Peyer's patch (tissue), 4 donors: ENCODE measurements at regions not wholly inside any gene's neighbourhood (a gene's known extent, or its start where the extent isn't known, plus 50 kb on each side); places are given as distances from the start of the nearest gene placed in this dataset.
A peak's percentile ranks its signal among the peaks of the same experiment; 100 is the strongest.

Experiments used
- DNase-seq, 3 donors: peaks; one replicate each; pipeline ENCODE4 v3.0.0-alpha.2; 2017 to 2019
- H3K27ac ChIP-seq, 4 donors: fragments of 200-600 bp; sonication (generic); one replicate each; pipeline ENCODE4 v1.5.1; 2016 to 2019
- H3K27me3 ChIP-seq, 2 donors: fragments of 200-600 bp; sonication (generic); one replicate each; pipeline ENCODE4 v1.5.1; 2019
- H3K36me3 ChIP-seq, 3 donors: fragments of 200-600 bp; sonication (generic); one replicate each; pipeline ENCODE4 v1.5.1; 2016 to 2019
- H3K4me1 ChIP-seq, 4 donors: fragments of 200-600 bp; sonication (generic); one replicate each; pipeline ENCODE4 v1.5.1; 2016 to 2019
- H3K4me3 ChIP-seq, 4 donors: fragments of 200-600 bp; sonication (generic); 1 replicate in 3 of 4; 2 replicates in 1 of 4; pipeline ENCODE4 v1.5.1; 2016 to 2019; ENCODE audit warnings: mild to moderate bottlenecking in 1 of 4
- H3K9me3 ChIP-seq, 4 donors: fragments of 200-600 bp; sonication (generic); one replicate each; pipeline ENCODE4 v1.5.1; 2016 to 2019; ENCODE audit warnings: mild to moderate bottlenecking in 1 of 4
- POLR2A ChIP-seq, 2 donors: fragments of 450-650 bp; IDR thresholded peaks; one replicate each; pipeline ENCODE4 v1.5.1; 2017; ENCODE audit warnings: antibody characterized with exemption in 2 of 2, mild to moderate bottlenecking in 2 of 2, moderate library complexity in 2 of 2
- TF ChIP-seq, protein P1 (sequence below), 6 experiments: fragments of 450-650 bp in 4 of 6; fragments of 200-600 bp in 2 of 6; sonication (generic) in 1 of 6; IDR thresholded peaks; one replicate each; pipeline ENCODE4 v1.5.1; 2017 to 2019; ENCODE audit warnings: antibody characterized with exemption in 6 of 6, mild to moderate bottlenecking in 3 of 6, moderate library complexity in 1 of 6

DNA sequence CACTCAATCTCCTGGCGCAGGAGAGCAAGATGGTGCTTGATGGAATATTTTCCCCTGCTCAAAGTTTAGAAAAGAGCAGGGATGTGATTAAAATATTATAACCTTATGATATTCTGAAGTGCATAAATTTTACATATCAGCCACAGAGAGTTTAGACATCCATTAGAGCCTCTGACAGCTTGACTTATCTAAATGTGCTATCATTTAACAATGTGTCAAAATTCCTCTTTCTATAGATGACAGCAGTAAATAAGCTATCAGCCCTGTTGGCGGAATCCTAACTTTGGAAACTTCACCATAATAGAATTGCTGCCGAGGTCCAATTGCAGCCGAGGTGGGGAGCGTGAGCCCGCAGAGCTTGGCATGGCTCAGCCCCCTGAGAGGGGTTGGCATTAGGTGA, 117.7 kb upstream of the MYL2 start:
- no peak for TF ChIP-seq POLR2A (IDR thresholded peaks at IDR 0.05)
- TF ChIP-seq, protein P1, sequence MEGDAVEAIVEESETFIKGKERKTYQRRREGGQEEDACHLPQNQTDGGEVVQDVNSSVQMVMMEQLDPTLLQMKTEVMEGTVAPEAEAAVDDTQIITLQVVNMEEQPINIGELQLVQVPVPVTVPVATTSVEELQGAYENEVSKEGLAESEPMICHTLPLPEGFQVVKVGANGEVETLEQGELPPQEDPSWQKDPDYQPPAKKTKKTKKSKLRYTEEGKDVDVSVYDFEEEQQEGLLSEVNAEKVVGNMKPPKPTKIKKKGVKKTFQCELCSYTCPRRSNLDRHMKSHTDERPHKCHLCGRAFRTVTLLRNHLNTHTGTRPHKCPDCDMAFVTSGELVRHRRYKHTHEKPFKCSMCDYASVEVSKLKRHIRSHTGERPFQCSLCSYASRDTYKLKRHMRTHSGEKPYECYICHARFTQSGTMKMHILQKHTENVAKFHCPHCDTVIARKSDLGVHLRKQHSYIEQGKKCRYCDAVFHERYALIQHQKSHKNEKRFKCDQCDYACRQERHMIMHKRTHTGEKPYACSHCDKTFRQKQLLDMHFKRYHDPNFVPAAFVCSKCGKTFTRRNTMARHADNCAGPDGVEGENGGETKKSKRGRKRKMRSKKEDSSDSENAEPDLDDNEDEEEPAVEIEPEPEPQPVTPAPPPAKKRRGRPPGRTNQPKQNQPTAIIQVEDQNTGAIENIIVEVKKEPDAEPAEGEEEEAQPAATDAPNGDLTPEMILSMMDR (IDR thresholded peaks at IDR 0.05), result no peak
- Histone ChIP-seq H3K36me3 (no peaks in the 10 kb centered on the region), H3K4me1 (peaks cover 0 to 14% (median 3%) of the 10 kb centered on the region in 4 donors), H3K9me3 (no peaks in the 10 kb centered on the region), H3K4me3 (no peak overlapping the region), H3K27ac (no peak overlapping the region), H3K27me3 (peaks cover under 1 to 15% of the 10 kb centered on the region in 2 donors)
- no peak for DNase-seq

DNA sequence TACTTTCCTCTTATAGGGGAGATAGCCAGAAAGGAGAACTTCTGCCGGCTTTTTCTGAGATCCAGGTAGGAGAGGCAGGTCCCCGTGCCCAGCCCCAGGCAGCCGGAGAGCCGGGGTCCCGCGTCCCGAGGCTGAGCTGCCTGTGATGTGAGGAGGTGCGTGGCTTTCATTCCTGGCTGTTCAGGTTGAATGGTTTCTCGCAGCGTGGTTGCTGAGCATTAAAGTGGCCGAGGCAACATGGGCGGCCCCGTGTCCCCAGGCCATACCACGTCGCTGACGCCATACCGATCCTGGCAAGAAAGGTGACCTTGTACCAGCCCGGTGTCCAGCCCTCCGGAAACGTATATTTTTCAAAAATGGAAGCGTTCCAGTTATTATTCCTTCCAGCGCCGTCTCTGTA, 116.7 kb upstream of the MYL2 start:
- Histone ChIP-seq H3K4me3 (no peak overlapping the region), H3K9me3 (no peaks in the 10 kb centered on the region), H3K27me3 (peaks cover 4 to 25% of the 10 kb centered on the region in 2 donors), H3K4me1 (peaks cover 0 to 14% (median 3%) of the 10 kb centered on the region in 4 donors), H3K36me3 (no peaks in the 10 kb centered on the region), H3K27ac (no peak overlapping the region)
- TF ChIP-seq, protein P1 (IDR thresholded peaks at IDR 0.05), result no peak
- no peak for TF ChIP-seq POLR2A (IDR thresholded peaks at IDR 0.05)
- DNase-seq, result no peak

DNA sequence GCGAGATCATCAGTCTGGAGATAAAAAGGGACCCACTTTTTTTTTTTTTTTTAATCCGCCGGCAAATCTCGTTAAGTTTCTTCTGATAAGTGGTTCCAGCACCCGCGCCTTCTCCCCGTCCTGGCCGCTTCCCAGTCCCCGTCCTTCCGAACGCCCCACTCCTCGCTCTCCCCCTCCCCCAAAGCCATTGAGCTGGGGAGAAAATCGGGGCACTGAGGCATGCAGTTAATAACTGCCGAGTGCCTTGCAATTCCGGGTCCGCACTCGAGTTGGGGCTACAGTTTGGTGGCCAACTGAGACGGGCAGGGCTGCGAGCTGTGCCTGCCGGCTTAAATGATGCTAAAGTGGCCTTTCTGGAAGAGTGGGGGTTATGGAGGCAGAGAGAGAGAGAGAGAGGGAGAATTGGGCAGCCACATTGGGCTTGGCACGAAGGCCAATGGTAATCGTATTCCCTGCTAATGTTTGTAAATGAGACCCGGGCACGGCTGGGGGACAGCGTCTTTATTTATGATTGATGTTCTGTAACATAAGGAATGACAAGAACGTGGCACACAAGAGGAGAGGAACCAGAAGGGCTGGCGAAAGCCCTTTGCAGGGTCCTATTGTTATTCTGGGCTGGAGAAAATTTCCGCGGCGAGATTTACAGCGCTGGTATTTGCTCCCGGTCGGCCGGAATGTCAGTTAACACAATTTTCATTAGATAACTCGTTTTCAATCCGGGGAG, 115.4 kb upstream of the MYL2 start:
- no peaks in the 10 kb centered on the region for H3K36me3 ChIP-seq
- no peaks in the 10 kb centered on the region for H3K9me3 ChIP-seq
- no peak for DNase-seq
- TF ChIP-seq, protein P1 (IDR thresholded peaks at IDR 0.05), result no peak
- TF ChIP-seq POLR2A (IDR thresholded peaks at IDR 0.05), result no peak
- no peak overlapping the region for H3K4me3 ChIP-seq
- peaks cover 4 to 28% of the 10 kb centered on the region in 2 donors for H3K27me3 ChIP-seq
- H3K4me1 ChIP-seq, result peaks cover 0 to 14% (median 3%) of the 10 kb centered on the region in 4 donors
- H3K27ac ChIP-seq, result no peak overlapping the region

DNA sequence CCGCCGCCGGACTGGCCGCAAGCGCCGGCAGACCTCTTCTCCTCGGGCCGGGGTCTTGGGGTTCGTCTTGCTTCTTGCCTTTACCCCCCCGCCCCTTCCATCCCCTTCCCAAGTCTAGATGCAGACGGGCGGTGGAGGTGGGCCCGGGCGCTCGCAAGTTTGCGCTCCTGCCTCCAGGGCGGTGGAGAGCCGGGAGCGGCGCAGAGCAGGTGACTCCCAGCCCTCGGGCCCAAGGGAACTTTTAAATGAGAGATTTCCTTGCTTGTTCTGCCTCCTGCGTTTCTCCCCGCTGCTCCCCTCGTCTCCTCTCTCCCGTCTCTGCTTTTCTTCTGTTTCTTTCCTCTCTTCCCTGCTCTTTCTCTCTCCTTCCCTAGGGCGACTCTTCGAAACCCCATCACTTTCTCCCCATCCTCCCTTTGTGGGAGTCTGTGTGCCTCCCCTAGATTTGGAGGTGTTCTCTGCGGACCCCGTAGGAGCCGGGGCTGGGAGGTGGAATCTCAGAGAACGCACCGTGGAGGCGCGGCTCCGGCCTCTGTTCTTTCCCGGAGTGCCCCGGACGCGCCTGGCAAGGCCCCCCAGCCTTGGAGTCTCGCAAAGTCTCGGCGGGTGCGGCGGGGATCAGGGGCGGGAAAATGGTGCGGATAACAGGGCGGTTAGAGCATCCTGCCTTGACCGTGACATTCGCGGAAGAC, 114.7 kb upstream of the MYL2 start:
- Histone ChIP-seq H3K9me3 (no peaks in the 10 kb centered on the region), H3K4me3 (no peak overlapping the region), H3K36me3 (no peaks in the 10 kb centered on the region), H3K27ac (no peak overlapping the region), H3K27me3 (peaks cover 4 to 28% of the 10 kb centered on the region in 2 donors), H3K4me1 (peaks cover 0 to 14% (median 3%) of the 10 kb centered on the region in 4 donors)
- DNase-seq, result no peak
- TF ChIP-seq, protein P1 (IDR thresholded peaks at IDR 0.05), result no peak
- no peak for TF ChIP-seq POLR2A (IDR thresholded peaks at IDR 0.05)

DNA sequence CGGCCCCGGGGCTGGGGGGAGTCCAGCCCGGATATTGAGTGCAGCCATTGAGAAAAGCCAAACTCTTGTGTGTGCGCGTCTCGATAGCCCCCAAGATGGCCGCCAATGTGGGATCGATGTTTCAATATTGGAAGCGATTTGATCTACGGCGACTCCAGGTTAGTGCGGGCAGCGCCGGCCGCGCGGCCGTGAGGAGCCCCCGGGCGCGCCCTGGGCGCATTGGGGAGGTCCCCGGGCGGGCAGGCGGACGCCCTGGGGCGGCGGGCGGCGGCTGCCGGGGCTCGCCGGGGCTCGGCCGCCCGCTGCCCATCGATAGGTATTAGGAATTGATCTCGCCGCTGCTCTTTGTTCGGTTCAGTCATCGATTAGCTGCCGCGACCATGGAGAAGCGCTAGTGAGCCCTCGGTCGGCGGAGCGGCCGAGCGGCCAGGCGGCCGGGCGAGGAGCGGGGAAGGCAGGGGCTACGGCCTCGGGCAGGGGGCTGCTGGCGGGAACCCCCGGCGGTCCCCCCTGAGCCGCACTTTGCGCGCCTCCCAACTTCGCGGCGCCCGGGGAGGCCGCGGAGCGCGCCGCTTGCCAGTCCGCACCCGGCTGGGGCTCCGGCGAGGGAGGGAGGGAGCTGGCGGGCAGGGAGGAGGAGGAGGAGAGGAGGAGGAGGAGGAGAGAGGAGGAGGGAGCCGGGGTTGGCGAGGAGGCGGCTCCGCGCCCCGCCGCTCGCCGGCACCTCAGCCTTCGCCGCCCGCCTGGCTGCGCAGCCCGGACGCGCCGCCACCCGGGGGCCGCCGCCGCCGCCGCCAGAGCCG, 113.9 kb upstream of the MYL2 start, which contains the start of gene CUX2:
TSS of gene CUX2 (plus strand) at position 83 of the 803 bp plus-strand sequence.
- Histone ChIP-seq H3K4me1 (peaks cover 0 to 14% (median 3%) of the 10 kb centered on the region in 4 donors), H3K27me3 (peaks cover 4 to 28% of the 10 kb centered on the region in 2 donors), H3K36me3 (no peaks in the 10 kb centered on the region), H3K4me3 (peak within 1 kb of the TSS in 3 of 4 donors; percentile 24 to 30 (median 26)), H3K27ac (no peak within 1 kb of the TSS), H3K9me3 (no peaks in the 10 kb centered on the region)
- no peak for TF ChIP-seq POLR2A (IDR thresholded peaks at IDR 0.05)
- TF ChIP-seq, protein P1 (IDR thresholded peaks at IDR 0.05), result no peak
- no peak for DNase-seq
